ENCODE measurements at regions not wholly inside any gene's neighbourhood (a gene's known extent, or its start where the extent isn't known, plus 50 kb on each side); places are given as distances from the start of the nearest gene placed in this dataset.

- DNase-seq = no peak
Measured at GRCh38 chr1:192081359-192081758, 76.9 kb upstream of the RGS18 start.

GRCh38 chr1:192086644-192087043 is 71.6 kb upstream of the RGS18 start:
- no peak for DNase-seq

- DNase-seq = no peak
Measured at GRCh38 chr1:192087334-192087733, 70.9 kb upstream of the RGS18 start.

GRCh38 chr1:192088496-192088895 is 69.8 kb upstream of the RGS18 start:
- no peak for DNase-seq

- no peak for DNase-seq
Measured at GRCh38 chr1:192098001-192098400, 60.3 kb upstream of the RGS18 start.

GRCh38 chr1:192099328-192099727 is 58.9 kb upstream of the RGS18 start:
- no peak for DNase-seq

- DNase-seq = no peak
Measured at GRCh38 chr1:192100686-192101468, 57.4 kb upstream of the RGS18 start.

GRCh38 chr1:192104128-192104527 is 54.1 kb upstream of the RGS18 start:
- DNase-seq = no peak

GRCh38 chr1:192104852-192105251 is 53.4 kb upstream of the RGS18 start:
- DNase-seq = peak in 2 of 3 donors; percentile 3 to 71

GRCh38 chr1:192108161-192108560 is 50.1 kb upstream of the RGS18 start:
- no peak for DNase-seq

All from muscle of back (tissue), 3 donors.